Stimulated activated CD8-positive, alpha-beta memory T cell treated with anti-CD3 and anti-CD28 coated beads, Interleukin-4, amount 100 ng/mL, for 48 hours (primary cell): ENCODE measurements at regions not wholly inside any gene's neighbourhood (a gene's known extent, or its start where the extent isn't known, plus 50 kb on each side); places are given as distances from the start of the nearest gene placed in this dataset.
"Not testable (repeated sequence)": the region's sequence is repeated elsewhere in the genome, so short reads cannot be mapped to it uniquely, and the experiment has no call there.

Source experiments
- DNase-seq: peaks from one replicate; pipeline ENCODE4 v3.0.0-alpha.2; 2020

DNA sequence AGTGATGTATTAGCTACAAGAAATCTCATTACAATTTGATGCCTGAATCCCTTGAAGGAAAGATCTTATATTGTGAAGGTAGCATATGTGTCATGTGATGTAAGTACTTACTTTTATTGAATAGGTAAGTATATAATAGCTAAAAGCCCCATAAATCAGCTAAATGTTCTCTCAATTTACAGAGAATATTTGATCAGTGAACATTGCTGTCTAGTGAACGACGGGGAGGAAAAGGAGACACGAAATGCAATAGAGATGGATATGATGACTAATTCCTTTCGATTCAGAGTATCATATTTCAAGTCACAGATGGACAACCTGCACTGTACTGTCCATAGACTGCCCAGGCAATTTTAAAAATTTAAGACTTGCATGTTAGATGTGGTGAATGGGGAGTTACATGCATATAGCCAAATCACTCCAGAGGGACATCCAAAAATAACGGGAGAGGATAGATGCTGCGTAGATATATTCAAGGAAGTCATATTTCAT, 462.1 kb upstream of the CDIN1 start:
- no peak for DNase-seq

GRCh38 chr15:36126194-36126593, 453.2 kb upstream of the CDIN1 start:
- DNase-seq: no peak

DNA sequence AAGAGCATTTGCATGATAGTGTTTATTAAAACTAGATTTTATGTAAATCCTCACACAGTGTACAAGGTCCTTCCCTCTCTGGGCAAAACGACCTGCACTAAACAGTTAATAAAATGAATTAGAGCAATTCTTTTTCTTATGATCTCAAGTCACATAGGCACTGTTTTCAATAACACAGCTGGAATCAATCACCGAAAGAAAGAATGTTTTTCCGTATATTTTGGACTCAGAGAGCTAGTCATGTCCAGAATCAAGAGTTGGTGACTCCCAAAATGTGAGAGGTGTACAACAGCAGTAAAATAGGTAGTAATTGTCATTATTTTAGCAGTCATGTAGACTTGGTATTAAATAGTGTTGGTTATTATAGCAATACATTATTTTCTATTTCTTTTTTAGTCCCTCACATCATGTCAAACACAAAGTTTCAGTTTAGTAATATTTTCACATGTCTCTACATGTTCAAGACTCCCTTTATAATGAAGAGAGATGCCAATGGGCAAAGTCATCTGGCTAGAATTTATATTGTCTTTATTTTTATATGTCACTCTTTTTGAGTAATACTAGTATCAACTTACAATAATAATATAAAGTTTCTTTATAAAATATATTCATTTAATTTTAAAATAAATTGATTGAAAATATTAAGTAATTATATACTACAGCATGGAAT, 448.6 kb upstream of the CDIN1 start:
- no peak for DNase-seq

- no peak for DNase-seq
Measured at GRCh38 chr15:36133742-36134141, 445.7 kb upstream of the CDIN1 start.

GRCh38 chr15:36136049-36136448, 443.4 kb upstream of the CDIN1 start:
- no peak for DNase-seq

- DNase-seq: no peak
Measured at GRCh38 chr15:36152936-36153335, 426.5 kb upstream of the CDIN1 start.

GRCh38 chr15:36156879-36157427, 422.5 kb upstream of the CDIN1 start:
- DNase-seq: no peak

- DNase-seq: no peak
Measured at GRCh38 chr15:36160351-36160750, 419.1 kb upstream of the CDIN1 start.

DNA sequence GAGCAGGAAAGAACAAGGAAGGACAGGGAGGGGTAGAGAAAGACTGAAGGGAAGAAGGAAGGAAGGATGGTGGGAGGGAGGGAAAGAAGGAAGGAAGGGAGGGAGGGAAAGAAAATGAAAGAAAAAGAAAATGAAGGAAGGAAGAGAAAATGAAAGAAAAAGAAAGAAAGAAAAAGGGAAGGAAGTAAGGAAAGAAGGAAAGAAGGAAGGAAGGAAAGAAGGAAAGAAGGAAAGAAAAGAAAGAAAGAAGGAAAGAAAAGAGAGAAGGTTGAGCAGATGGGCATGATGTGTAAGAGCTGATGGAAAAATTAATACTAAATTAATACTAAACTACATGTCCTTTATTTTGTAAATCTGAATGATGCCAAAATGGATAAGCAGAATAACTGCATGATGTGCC, 418.3 kb upstream of the CDIN1 start:
- DNase-seq: no peak

DNA sequence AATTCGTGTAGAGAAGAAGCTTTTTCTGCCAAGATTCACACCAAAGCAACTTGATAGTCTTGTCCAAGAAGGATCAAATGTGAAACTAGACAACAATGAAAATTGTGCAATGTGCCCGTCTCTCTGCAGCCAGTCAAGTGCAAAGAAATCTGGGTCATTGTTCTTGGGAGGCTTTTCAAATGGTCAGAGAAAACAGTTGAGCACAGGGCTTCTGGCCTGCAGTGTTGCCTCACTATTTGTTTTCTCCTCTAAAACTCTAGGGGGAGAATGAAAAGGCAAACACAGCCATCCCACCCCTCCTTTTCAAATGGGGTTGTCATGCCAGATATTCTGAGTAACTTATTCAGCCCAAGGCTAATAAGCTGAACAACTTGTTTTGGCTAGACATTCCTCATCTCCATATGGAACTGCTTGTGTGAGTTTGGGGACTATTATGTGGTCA, 417.6 kb upstream of the CDIN1 start:
- DNase-seq: no peak

GRCh38 chr15:36163983-36164382, 415.4 kb upstream of the CDIN1 start:
- not testable (repeated sequence) for DNase-seq

GRCh38 chr15:36172955-36173354, 406.5 kb upstream of the CDIN1 start:
- no peak for DNase-seq

DNA sequence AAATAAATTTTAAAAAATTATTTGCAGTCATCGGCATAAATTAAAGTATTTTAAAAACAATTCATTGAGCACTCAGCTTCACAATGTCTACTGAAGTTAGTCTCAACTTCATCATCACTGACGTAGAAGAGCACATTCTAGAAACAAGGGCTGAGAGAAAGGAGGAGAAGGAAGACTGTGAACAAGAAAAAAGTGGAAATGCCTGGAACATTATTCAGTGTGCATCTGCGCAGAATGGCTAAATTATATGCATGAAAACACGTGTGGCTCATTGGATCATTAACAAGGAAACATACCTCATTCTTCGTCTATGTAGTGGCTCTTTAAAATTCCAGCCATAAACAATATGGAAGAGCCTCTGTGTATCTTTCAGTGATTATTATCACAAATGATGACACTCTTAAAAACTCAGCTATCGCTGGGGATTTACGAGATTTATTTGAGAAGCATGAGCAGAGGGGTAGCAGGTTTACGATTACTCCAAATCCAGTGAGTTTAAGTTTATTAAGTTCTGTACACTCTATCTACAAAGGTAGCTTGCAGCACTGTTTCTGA, 404.2 kb upstream of the CDIN1 start:
- DNase-seq: no peak

DNA sequence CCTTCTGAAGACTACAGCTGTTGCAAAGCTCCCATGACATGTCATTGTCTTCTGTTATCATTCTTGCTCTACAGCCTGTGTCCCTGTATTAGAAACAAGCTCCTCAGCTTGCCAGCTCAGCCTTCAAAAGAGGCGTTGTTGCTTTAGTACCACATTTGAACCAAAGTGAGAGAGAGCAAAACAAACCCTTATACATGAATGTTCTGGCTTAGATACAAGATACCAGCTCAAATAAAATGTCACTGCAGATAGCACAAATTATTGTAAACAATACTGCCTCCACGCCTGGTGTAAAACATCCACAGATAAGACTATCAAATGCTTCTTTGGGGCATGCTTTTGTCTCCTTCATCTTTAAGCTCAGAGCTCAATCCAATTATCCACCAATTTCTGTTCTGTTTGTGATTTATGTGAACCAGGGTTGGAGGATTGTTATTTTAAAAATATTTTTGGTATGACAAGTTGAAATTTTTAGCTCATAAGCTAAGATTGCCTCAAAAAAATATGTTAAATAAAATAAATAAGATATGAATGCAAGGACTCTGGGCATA, 403.6 kb upstream of the CDIN1 start:
- no peak for DNase-seq

DNA sequence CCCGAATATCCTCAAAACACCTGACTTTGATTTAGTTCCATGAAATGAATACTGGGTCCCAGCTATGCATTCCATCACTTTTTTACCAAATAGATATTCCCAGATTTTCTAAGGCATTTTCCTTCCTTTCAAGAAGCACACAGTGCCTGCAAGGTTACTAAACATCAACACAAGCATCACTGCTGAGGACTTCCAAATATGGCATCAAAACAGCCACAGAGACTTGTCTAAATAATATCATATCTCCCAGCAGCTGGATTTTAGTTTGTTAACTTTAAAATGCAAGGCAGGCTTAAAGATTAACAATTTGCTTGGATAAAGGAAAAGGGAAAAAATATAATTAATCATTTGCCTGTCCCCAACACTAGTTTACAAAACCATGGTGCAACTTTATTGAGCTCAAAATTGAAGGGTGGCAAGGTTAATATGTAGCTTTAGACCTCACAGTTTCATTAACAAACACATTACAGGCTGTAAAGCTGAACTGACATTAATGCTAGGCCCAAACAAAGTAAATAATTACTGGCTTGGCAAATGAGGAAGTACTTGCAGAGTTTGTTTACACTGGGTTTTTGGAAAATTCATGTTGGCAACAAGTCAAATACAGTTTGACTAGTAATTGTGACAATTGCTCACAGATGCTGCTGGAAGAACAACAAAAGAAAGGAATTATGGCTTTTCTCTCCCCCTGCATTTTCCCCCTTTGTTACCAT, 401.7 kb upstream of the CDIN1 start:
- no peak for DNase-seq

GRCh38 chr15:36178303-36178633, 401.2 kb upstream of the CDIN1 start:
- no peak for DNase-seq

- DNase-seq: no peak
Measured at GRCh38 chr15:36183201-36183600, 396.2 kb upstream of the CDIN1 start.

GRCh38 chr15:36185438-36185837, 394.0 kb upstream of the CDIN1 start:
- DNase-seq: no peak

DNA sequence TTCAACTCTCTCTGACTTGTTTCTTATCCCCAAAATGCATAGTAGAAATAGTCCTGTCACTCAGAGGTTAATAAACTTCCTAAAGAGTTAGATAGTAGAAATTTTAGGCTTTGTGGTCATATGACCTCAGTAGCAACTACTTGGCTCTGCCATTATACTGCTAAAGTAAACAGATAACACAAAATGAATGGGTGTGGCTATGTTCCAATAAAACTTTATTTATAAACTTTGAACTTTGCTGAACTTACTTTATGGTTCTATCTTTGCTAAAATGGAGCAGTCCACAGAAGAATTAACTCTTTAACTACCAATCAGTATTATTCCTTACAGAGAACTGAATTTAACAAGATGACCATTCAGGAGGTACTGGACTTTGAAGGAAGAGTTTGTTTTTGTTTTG, 393.6 kb upstream of the CDIN1 start:
- DNase-seq: no peak

DNA sequence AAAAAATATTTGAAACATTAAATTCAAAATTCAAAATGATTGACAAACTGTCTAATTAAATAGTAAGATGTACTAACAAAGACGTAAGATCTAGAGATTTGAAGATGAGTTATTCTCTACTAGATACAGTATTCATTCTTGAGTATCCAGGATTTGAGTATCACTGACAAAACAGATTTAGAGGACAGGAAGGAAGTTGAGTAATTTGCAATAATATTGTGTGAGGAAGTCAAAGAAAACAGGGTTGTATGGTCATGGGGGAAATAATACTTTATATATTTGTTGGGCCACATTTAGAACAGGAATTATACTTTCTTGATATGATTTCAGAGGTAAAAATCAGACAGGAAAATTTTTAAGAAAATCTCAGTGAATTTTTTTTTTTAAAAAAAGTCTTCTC, 393.1 kb upstream of the CDIN1 start:
- no peak for DNase-seq

- DNase-seq: no peak
Measured at GRCh38 chr15:36191459-36191858, 388.0 kb upstream of the CDIN1 start.

GRCh38 chr15:36195361-36196007, 383.9 kb upstream of the CDIN1 start:
- not testable (repeated sequence) for DNase-seq

- DNase-seq: no peak
Measured at GRCh38 chr15:36208868-36209582, 370.4 kb upstream of the CDIN1 start.
